Urothelium cell line (cell line): ENCODE measurements at regions not wholly inside any gene's neighbourhood (a gene's known extent, or its start where the extent isn't known, plus 50 kb on each side); places are given as distances from the start of the nearest gene placed in this dataset.

Experiments
- DNase-seq: peaks from one replicate; pipeline ENCODE4 v3.0.0; 2011; ENCODE audit warnings: low spot score, mixed read lengths
- FAIRE-seq: peaks from 2 replicates; lab custom pipeline; 2011; peaks lifted over from hg19 to GRCh38; lab: Jason Lieb, UNC

GRCh38 chr13:37257706-37258105, 152.2 kb upstream of the CSNK1A1L start:
- FAIRE-seq: no peak
- DNase-seq: no peak

DNA sequence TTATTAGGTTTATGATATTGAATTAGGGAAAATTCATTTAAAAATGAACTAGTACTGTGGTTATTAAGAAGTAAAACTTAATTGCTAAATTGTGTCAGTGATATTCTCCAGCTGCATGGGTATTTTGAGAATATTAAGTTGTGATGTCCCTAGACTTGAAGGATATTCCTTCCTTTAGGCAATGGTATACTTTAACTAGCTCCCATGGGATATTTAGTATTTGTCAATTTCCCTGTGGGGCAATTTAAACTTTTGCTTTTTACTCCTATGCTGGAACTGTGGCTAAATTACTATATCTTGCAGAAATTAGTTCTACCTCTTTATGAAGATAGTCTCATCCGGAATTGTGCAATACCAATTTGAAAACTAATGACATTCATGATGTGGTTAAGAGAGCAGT, 151.6 kb upstream of the CSNK1A1L start:
- FAIRE-seq (no peak), DNase-seq (no peak)

GRCh38 chr13:37241786-37242185, 136.3 kb upstream of the CSNK1A1L start:
- no peak for DNase-seq

DNA sequence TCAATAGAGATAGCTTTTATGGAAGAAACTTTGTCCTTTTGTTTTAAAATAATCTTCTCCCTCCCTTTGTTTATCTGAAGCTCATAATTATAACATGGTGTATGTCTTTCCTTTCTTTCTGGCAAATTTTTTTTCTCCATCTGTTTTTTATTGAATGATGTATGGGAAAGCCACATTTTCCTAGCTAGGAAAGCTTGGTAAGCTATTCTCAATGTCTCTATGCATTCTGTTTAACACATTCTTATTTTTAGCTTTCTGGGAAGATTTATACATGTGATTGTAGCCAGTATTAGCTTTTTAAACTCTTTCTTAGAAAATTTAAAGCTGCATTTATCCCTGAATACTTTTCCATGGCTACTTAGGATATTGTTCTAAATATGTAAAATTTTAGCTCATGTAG, 124.9 kb upstream of the CSNK1A1L start:
- DNase-seq: no peak
- FAIRE-seq: no peak

More at GRCh38 chr13:37241786-37242185, 136.3 kb upstream of the CSNK1A1L start:
- no peak for FAIRE-seq

- DNase-seq: no peak
- no peak for FAIRE-seq
Observed at GRCh38 chr13:37229931-37230330, 124.5 kb upstream of the CSNK1A1L start.

DNA sequence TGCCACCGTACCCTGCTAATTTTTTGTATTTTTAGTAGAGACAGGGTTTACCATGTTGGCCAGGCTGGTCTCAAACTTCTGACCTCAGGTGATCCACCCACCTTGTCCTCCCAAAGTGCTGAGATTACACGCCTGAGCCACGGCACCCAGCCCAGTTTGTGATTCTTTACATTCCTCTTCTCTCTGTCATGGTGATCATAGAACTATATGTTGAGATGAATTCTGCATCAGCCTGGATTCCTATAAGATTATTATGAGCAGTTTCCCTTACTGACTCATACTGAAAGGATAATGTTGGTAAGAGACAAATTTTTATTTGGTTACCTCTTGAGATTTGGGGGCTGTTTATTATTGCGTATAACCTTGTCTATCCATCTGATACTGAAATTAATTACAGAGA, 121.5 kb upstream of the CSNK1A1L start:
- FAIRE-seq: no peak
- DNase-seq: no peak

DNA sequence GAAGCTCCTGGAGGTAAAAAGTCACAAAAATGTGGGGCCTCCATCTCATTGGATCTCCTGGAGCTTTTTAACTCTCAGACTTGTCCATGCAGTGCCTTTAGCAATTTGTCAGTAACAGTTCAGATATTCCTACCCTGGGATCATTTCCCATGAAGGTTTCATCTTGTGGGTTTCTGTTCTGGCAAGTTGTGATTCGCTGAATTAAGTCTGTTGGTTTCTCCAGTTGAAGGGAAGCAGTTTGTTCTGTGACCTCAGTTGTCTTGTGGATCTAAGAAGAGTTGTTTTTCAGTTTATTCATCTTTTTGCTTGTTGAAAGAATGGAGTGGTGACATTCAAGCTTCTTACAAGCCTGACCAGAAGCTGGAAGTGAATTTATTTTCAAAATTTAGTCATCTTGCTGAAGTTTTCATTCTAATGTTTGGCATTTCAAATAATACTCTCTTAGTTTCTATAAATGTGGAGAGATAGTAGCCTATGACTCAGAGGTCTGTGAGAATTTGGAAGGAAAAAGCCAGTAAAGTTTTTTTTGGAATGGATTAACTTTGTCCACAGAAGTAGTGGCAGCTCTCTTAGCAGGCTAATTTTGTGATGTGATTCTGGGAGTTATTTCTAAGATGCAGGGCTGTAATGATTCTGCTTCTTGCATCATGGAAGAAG, 120.1 kb upstream of the CSNK1A1L start:
- FAIRE-seq: no peak
- no peak for DNase-seq

DNA sequence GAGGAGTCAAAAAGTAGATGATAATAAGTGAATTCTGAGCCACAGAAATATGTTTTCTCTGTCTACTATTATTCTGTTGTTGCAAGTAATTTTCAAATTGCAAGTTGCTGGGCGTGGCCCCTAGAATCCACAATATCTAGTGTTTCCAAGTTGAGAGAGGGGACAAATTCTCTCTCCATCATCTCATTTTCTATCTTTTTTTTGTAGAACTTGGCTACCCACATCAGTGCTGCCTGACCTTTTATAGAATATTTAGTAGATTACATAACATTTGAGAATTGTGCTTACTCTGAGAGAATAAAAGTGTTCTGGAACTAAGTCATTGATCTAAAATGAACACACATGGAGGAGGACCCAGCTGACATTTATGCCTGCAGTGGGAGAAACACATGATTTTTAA, 110.9 kb upstream of the CSNK1A1L start:
- no peak for FAIRE-seq

GRCh38 chr13:37212826-37213225, 107.4 kb upstream of the CSNK1A1L start:
- FAIRE-seq: no peak
- DNase-seq: no peak

More for the DNA sequence above, 110.9 kb upstream of the CSNK1A1L start:
- DNase-seq: no peak

- FAIRE-seq: no peak
Observed at GRCh38 chr13:37211487-37211886, 106.0 kb upstream of the CSNK1A1L start.

DNA sequence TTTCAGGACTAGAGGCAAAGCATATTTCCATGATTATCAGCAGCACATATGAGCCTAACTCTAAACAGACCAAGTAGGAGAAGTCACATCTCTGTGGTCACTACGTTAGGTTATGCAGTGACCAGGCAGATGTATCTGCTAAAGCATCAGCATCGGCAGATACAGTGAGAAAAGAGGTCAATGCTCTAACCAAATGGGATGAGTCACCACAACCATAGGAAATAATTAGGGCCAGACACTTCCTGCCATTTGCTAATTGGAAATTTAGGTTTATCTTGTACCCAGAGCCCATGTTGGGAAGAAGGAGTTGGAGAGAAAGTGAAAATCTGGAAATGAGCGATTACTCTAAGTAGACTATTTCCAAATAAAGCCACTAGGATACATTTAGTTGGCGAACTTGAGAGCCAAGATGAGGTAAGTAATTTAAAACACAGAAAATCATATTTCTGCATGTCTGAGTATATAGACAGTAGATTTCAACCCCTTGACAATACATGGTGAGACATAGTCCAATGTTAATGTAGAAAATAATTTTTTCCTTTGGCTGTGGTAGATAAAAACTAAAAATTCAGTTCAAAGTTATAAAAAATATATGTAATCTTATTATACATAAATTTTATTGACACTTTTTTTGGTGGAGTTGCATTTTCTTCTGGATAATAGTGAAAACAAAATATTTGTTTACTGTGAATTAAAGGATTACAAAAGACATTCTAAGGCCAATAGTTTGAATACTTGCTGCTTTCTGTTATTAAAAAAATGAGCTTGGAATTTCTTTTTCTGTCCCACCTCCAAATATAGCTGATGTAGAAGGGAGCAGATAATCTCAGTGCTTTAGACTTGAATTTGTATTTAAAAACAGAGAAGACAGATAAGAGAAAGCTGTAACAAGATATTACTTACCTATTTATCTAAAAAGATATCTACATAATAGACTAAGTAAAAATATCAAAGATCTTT, 104.4 kb upstream of the CSNK1A1L start:
- FAIRE-seq: no peak
- no peak for DNase-seq

More at GRCh38 chr13:37211487-37211886, 106.0 kb upstream of the CSNK1A1L start:
- no peak for DNase-seq

GRCh38 chr13:37207691-37208451, 102.4 kb upstream of the CSNK1A1L start:
- DNase-seq: no peak
- no peak for FAIRE-seq

DNA sequence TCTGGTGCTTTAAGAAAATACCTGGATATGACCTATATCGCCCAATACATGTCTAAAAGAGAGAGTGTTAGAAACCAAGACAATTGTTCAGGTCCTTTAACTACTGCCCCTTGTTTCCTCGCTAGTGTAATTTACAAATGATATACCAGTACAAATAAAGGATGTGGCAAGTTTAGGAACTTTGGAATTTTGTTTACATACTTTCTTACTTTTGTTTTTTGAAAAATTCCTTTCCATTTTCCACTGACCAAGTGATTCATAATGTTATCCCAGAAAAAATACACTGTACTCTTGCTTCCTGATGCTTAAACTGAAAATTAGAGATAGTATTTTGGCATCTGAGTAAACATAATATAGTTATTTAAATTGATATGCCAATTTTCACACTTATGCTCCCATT, 96.8 kb upstream of the CSNK1A1L start:
- FAIRE-seq: no peak
- no peak for DNase-seq

DNA sequence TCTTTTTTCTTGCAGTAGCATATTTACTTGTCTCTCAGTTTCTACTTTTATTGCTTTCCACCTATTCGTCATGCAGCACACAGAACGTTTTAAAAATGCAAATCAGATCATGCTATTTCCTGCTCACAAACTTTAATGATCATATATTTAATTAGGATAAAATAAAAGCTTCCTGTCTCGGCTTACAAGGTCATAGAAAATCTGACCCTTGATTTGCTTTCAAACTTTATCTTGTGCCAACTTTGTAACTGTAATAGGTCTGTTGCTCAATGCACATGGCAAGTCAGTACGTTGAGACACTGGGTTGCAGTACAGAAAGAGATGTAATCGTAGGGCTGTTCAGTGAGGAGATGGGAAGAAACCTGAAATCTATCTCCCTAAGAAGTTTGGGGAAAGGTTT, 95.6 kb upstream of the CSNK1A1L start:
- DNase-seq: no peak
- no peak for FAIRE-seq

DNA sequence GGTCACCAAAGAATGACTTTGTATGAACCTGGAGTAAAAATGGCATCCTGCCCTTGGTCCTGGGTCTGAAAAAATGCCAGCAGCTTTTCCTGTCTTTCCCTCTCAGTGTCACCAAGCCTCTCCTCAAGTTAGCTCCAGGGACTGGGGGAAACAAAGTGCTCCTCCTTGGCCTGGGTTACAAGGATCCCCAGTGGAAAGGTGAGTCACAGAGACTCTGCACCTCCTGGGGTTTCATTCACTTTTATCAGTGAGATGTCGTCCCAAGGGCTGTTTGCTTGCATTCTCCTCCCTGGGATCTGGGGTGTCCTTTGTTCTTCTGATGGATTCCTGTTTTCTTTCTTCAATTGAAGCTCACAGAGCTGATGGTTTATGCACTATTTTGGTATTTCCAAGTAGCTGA, 93.2 kb upstream of the CSNK1A1L start:
- DNase-seq (no peak), FAIRE-seq (no peak)

- no peak for DNase-seq
- no peak for FAIRE-seq
Observed at GRCh38 chr13:37195621-37196020, 90.2 kb upstream of the CSNK1A1L start.

DNA sequence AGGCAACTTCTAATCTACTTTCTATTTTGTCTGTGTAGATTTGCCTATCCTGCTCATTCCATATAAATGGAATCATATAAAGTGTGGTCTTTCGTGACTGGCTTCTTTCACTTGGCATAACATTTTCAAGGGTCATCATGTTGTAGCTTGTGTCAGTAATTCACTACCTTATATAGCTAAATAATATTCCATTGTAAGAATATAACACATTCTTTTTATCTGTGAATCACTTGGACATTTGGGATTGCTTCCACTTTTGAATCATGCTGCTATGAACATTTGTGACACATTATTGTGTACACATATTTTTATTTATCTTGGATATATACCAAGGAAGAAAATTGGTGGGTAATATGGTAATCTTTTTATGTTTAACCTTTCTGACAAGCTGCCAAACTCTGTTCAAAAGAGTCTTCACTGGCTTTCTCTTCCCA, 89.0 kb upstream of the CSNK1A1L start:
- no peak for DNase-seq
- FAIRE-seq: no peak

- no peak for DNase-seq
- FAIRE-seq: no peak
Observed at GRCh38 chr13:37192956-37193355, 87.5 kb upstream of the CSNK1A1L start.

DNA sequence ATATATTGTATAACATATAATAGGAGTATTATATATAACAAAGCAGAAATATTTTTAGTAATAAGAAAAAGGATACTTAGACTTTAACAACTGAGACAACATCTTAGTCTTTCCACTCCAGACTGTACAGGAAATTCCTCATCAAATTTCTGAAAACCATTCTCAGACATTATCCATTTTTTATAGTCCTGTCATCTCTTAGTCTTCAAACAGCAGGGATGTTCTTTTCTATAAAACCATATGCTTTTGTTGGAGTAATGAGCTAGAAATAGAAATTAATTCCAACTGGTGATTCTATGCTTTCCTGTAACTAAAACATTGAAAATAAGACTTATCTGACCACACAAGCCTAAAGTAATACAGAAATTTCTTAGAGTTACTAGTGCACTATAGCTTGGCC, 82.2 kb upstream of the CSNK1A1L start:
- FAIRE-seq (no peak), DNase-seq (no peak)

- DNase-seq (peak; percentile 6), FAIRE-seq (no peak)
Observed at GRCh38 chr13:37187105-37187504, 81.6 kb upstream of the CSNK1A1L start.

GRCh38 chr13:37181620-37182019, 76.2 kb upstream of the CSNK1A1L start:
- no peak for FAIRE-seq
- no peak for DNase-seq
